Astrocyte (in vitro differentiated cells and primary cell): ENCODE measurements at regions not wholly inside any gene's neighbourhood (a gene's known extent, or its start where the extent isn't known, plus 50 kb on each side); places are given as distances from the start of the nearest gene placed in this dataset.

ENCODE experiments used
- EZH2 ChIP-seq: IDR thresholded peaks from 2 replicates; pipeline ENCODE4 v1.6.1; 2012; ENCODE audit warnings: mild to moderate bottlenecking, low read length, inconsistent platforms; ENCODE audit not compliant: insufficient read depth
- TF ChIP-seq, protein P1 (sequence below): IDR thresholded peaks from 2 replicates; pipeline ENCODE4 v1.5.1; 2011; ENCODE audit warnings: low read depth, mild to moderate bottlenecking, inconsistent platforms, low read length, moderate library complexity; ENCODE audit not compliant: insufficient read depth

DNA sequence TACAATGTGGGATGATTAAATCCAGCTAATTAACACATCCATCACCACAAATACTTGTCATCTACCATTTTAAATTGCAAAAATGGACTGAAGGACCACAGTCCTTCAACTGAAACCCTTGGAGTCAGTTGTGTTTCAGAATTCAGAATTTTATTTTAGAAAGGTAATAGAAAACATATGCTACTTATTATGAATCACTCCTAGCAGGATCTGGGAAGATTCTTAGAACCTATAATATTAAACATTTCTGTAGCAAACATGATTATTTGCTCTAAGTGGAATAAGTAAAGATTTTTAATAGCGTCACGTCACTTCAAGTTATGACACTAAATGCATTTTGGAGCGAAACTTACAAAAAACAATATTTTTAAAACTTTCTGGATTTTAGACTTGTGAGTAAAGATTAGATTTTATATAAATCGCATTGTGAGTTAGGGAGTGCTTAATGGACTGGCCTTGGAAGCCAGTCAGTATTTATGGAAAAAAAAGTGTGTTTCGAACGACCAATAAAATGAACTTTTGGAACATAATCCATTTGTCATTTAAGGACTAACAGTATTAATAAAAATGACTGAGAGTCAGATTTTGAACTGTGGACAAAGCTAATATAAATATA is 71.8 kb upstream of the PHACTR2 start:
- TF ChIP-seq, protein P1, sequence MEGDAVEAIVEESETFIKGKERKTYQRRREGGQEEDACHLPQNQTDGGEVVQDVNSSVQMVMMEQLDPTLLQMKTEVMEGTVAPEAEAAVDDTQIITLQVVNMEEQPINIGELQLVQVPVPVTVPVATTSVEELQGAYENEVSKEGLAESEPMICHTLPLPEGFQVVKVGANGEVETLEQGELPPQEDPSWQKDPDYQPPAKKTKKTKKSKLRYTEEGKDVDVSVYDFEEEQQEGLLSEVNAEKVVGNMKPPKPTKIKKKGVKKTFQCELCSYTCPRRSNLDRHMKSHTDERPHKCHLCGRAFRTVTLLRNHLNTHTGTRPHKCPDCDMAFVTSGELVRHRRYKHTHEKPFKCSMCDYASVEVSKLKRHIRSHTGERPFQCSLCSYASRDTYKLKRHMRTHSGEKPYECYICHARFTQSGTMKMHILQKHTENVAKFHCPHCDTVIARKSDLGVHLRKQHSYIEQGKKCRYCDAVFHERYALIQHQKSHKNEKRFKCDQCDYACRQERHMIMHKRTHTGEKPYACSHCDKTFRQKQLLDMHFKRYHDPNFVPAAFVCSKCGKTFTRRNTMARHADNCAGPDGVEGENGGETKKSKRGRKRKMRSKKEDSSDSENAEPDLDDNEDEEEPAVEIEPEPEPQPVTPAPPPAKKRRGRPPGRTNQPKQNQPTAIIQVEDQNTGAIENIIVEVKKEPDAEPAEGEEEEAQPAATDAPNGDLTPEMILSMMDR = no peak
- no peak for TF ChIP-seq EZH2
